ENCODE measurements at regions not wholly inside any gene's neighbourhood (a gene's known extent, or its start where the extent isn't known, plus 50 kb on each side); places are given as distances from the start of the nearest gene placed in this dataset.
"Not testable (repeated sequence)": the region's sequence is repeated elsewhere in the genome, so short reads cannot be mapped to it uniquely, and the experiment has no call there.

DNA sequence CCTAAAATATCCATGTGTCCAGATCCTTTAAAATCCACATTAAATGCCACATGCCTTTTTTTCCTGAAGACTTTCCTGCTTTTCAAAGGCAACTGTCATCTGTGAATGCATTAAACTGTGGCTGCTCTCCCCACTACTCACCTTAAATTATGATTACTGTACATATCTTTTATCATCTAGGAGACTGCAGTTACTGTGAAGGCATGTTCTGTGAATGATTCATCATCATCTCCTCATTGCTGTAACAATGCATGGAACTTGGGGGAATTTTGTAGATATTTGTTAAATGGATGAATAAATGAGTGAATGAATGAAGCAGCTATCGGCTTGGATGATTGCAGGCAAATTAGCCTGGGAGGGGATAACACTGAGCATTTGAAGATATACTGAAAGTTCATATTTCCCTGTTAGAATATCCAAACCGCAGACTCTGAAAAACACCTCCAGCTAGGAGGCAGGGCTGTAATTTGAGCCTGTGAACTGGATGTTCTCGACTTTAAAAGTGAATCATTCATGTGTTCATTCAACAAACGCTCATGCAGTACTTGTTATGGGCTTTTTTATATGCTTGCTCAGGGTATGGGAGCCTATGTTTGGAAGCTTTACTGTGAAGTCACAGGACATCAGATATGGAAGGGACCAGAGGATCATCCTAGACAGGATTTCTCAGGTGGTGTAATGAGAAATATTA lies 519.2 kb downstream of the KIF4B start:
- no peak for DNase-seq

- no peak for DNase-seq
Measured at GRCh38 chr5:155540000-155540595, 526.5 kb downstream of the KIF4B start.

GRCh38 chr5:155546075-155546474 lies 532.5 kb downstream of the KIF4B start:
- DNase-seq = no peak

GRCh38 chr5:155554500-155554899 lies 540.9 kb downstream of the KIF4B start:
- no peak for DNase-seq

DNA sequence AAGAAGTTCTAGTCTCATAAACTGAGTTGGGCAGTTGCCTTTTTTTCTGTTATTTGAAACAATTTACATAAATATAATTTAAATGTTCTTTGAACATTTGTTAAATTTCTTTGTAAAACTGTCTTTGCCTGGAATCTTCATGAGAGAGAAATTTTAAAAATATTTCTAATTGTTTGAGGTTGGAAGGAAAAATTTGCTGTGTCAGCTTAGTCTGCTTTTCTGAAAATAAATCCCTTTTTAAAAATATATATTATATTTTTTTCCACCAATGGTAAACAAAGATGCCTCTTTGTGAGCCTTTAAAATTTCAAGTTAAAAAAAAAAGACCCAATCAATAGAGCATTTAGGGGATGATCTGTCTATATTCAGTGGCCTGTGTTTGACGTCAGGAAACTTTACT lies 542.7 kb downstream of the KIF4B start:
- DNase-seq = no peak

DNA sequence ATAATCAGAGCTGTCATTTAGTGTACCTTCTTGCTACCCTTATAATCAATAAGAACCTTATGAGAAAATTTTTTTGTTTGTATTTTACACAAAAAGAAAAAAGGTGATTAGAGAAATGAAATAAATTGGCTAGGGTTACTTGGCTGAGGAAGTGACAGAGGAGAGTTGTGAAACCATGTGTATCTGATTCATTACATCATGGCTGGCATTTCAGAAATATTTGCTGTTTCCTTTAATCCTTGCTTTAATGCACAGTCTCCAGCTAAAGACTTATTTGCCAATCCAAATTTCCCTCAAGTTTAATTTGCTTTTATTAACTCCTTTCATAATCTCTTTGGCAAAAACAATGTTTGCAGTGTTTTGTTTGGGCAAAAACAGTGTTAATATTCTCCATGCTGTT lies 543.1 kb downstream of the KIF4B start:
- DNase-seq = no peak

- DNase-seq = no peak
Measured at GRCh38 chr5:155562158-155562557, 548.6 kb downstream of the KIF4B start.

GRCh38 chr5:155564541-155564940 lies 551.0 kb downstream of the KIF4B start:
- DNase-seq = no peak

DNA sequence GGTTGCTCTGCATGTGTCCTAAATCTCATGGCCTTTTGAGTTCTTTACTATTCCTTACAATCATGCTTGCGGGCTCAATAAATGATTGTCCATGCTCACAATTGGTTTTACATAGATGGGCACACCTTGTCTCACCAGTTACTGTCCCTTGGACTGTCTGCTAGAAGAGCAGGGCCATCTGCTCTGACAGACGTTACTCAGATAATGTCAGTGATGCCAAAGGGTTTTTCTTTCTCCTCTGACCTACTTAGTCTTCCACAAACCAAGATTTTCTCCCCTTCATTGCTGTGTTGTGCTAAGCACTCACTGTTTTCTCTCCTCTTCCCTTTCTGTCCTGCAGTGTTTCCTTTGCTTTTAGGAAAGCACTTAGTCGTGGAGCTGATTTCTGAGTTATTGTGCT lies 562.3 kb downstream of the KIF4B start:
- DNase-seq = no peak

DNA sequence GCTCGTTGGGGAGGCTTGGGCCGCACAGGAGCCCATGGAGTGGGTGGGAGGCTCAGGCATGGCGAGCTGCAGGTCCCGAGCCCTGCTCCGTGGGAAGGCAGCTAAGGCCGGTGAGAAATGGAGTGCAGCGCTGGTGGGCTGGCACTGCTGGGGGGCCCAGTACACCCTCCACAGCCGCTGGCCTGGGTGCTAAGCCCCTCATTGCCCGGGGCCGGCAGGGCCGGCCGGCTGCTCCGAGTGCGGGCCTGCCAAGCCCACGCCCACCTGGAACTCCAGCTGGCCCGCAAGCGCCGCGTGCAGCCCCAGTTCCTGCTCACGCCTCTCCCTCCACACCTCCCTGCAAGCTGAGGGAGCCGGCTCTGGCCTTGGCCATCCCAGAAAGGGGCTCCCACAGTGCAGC lies 573.3 kb downstream of the KIF4B start:
- not testable (repeated sequence) for DNase-seq

DNA sequence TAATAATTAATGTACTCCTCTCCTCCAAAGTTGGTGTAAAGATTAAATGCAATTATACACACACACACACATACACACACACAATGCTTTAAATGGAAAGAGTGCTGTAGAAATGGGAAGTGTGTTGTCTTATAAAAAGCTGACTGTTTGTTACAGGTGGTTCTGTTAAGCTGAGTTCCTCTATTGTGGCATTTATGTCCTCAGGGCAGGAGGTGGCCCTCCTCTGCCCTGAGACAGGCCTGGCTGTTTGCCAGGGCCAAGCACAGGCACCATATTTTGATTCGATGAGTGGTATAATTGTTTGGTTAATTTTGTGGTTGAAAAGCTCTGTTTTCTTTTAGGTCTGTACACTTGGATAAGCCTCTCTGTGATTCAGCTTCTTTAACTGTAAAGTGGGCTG lies 573.9 kb downstream of the KIF4B start:
- DNase-seq = no peak

DNA sequence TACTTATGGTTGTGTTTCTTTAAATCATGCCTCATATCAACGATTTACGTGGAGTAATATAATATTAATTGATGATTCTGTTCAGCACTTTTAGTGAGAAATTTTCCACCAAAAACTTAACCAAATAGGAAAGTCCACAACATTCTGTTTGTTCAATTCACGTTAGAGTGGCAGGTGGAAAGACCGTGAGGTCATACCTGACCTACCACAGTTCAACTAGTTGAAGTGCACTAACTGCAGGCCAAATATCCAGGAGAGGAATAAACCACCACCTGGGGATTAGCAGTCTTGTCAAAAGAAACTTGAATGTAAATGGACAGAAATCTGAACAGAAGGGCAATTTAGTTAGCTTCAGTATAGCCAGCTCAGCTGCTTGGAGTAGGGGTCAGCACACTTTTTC lies 577.7 kb downstream of the KIF4B start:
- DNase-seq = no peak

DNA sequence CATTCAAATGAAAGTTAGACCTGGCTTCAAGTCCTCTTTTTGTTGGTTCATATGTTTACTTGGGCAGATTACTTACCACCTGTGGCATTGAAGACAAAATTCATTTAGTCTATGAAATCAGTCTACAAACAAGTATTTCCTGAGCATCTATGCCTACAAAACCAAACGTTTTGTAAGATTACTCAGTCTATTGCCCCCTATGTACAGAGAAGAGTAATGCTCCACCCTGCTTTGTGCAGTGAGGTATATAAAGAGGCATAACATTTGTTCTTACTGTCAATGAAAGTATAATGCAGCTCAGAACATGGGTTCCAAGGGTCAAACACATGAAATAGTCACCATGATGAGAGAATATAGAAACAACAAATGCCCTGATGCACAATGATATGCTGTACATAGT lies 580.7 kb downstream of the KIF4B start:
- no peak for DNase-seq

- DNase-seq = no peak
Measured at GRCh38 chr5:155595791-155596190, 582.2 kb downstream of the KIF4B start.

GRCh38 chr5:155598552-155598951 lies 585.0 kb downstream of the KIF4B start:
- no peak for DNase-seq

DNA sequence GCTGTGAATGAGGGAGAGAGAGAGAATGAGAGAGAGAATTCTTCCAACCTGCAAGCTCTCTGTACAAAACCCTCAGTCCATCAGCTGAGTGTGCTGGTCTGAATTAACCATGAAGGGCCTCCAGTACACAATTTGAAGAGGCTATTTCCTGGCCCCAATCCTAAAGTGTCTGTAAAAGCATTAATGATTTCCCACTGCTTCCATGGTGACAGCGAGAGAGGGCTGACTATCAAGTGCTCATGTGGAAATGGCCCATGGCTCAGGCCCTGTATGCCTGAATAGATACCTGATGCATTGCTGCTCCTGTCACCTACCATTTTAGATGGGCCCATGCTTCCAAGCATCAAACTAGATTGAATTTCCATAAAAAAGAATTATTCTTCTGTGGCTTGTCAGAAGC lies 592.4 kb downstream of the KIF4B start:
- no peak for DNase-seq

GRCh38 chr5:155616779-155617392 lies 603.3 kb downstream of the KIF4B start:
- DNase-seq = no peak

- no peak for DNase-seq
Measured at GRCh38 chr5:155619688-155620087, 606.1 kb downstream of the KIF4B start.

GRCh38 chr5:155620821-155621410 lies 607.4 kb downstream of the KIF4B start:
- DNase-seq = no peak

DNA sequence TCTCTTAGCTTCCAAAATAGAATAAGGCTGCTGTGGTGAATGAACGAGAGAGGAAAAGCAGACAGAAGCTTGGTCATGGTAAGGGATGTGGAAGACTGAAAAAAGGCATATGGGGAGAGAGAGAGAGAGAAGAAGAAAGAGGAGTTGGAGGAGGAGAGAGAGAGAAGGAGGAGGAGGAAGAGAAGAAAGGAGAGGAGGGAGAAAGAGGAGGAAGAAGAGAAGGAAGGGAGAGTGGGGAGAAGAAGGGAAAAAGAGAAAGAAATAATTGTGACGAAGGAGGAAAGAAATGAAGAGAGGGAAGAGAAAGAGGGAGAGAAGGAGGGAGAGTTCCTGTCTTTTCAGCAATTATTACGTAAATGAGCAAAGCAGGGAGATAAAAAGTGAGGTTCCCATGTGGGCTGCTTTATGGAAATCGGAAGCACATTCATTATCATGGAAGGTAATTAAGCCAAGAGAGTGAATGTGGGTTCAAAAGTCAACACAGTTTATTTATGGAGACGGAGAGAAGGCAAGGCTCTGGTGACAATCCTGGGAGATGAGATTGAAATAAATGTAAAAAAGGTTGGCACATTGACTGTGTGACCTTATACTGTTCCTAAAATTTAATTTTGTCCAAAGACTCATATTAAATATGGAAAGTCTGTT lies 611.2 kb downstream of the KIF4B start:
- no peak for DNase-seq

DNA sequence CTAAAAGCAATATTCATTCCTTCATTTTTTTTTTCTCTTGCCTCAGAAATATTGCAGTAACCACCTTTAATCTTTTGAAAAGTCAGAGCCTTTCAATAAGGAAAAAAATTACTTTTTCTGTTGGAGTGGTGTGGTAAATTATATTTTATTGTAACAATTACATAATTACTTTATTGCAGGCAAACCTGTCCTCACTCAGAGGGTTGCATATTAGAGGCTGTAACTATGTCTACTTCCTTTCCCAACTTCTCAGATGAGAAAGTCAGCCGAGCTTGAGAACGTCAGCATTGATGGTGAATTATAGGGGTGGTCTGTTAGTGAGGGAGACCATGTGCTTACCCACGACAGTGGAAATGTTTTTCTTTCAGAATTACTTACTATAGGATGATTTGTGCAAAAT lies 611.8 kb downstream of the KIF4B start:
- no peak for DNase-seq

DNA sequence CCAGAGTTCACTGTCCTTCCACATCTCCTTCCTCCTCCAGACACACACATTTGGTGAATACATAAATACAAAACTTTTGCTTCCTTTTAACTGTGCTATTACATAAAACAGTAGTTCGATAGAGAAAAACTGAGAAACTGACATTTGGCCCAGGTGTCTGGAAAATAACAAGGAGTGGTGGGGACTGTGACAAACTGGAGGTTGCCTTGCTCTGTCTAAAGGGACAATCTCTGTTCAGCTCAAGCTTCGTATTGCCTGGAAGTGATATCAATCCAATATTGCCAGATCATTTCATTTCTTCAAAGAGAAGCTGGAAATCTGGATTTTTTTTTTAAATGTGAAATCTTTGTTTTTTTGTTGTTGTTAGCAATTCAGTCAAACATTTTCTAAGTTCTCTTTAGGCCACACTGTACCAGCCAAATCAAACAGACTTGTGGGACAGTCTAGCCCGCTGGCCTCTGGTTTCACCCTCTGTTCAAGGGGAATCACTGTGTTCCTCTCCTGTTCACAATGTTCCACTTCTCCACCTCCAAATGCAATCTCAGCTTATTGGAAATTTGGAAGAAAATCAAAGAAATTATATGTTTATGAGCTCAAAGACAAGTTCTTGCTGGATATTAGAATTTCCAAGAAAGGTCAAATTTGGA lies 612.5 kb downstream of the KIF4B start:
- no peak for DNase-seq

- DNase-seq = no peak
Measured at GRCh38 chr5:155626592-155626991, 613.0 kb downstream of the KIF4B start.

Measured in bone marrow (tissue), 2 donors.